DMS53 treated with DMSO at 0.1 percent for 48 hours (cell line): ENCODE measurements at regions not wholly inside any gene's neighbourhood (a gene's known extent, or its start where the extent isn't known, plus 50 kb on each side); places are given as distances from the start of the nearest gene placed in this dataset.
"Not testable (repeated sequence)": the region's sequence is repeated elsewhere in the genome, so short reads cannot be mapped to it uniquely, and the experiment has no call there.

Experiments used
- DNase-seq: peaks from one replicate; lab custom pipeline; 2025; ENCODE audit not compliant: unreplicated experiment; lab: John Stamatoyannopoulos, UW

- no peak for DNase-seq
These were observed 233.2 kb upstream of the AMIGO2 start for GRCh38 chr12:47312808-47313426.

GRCh38 chr12:47312147-47312546 is 232.4 kb upstream of the AMIGO2 start:
- DNase-seq: no peak

- DNase-seq: no peak
These were observed 231.8 kb upstream of the AMIGO2 start for GRCh38 chr12:47311568-47311967.

- no peak for DNase-seq
These were observed 231.3 kb upstream of the AMIGO2 start for GRCh38 chr12:47311010-47311409.

GRCh38 chr12:47308672-47309071 is 228.9 kb upstream of the AMIGO2 start:
- no peak for DNase-seq

GRCh38 chr12:47307680-47308399 is 228.1 kb upstream of the AMIGO2 start:
- DNase-seq: peak; percentile 96

GRCh38 chr12:47306773-47307679 is 227.3 kb upstream of the AMIGO2 start:
- DNase-seq: not testable (repeated sequence)

- no peak for DNase-seq
These were observed 226.4 kb upstream of the AMIGO2 start for GRCh38 chr12:47306130-47306529.

GRCh38 chr12:47305464-47305863 is 225.7 kb upstream of the AMIGO2 start:
- no peak for DNase-seq

- no peak for DNase-seq
These were observed 224.3 kb upstream of the AMIGO2 start for GRCh38 chr12:47303995-47304560.

GRCh38 chr12:47303207-47303606 is 223.4 kb upstream of the AMIGO2 start:
- no peak for DNase-seq

- DNase-seq: peak; percentile 68
These were observed 222.4 kb upstream of the AMIGO2 start for GRCh38 chr12:47302111-47302671.

- DNase-seq: no peak
These were observed 219.8 kb upstream of the AMIGO2 start for GRCh38 chr12:47299586-47299985.

- DNase-seq: no peak
These were observed 218.2 kb upstream of the AMIGO2 start for GRCh38 chr12:47297993-47298392.

GRCh38 chr12:47296828-47297227 is 217.1 kb upstream of the AMIGO2 start:
- DNase-seq: no peak

- DNase-seq: no peak
These were observed 213.6 kb upstream of the AMIGO2 start for GRCh38 chr12:47293406-47293805.

GRCh38 chr12:47286676-47287075 is 206.9 kb upstream of the AMIGO2 start:
- no peak for DNase-seq
